Endometrial microvascular endothelial cells (primary cell): ENCODE measurements at regions not wholly inside any gene's neighbourhood (a gene's known extent, or its start where the extent isn't known, plus 50 kb on each side); places are given as distances from the start of the nearest gene placed in this dataset.

ENCODE experiments used
- in situ Hi-C: cut with HindIII; loops from 2 replicates; pipeline ENCODE4 v1.10.0; 2017; ENCODE audit warnings: low sequenced_read_pairs, low pct_unique_long_range_greater_than_20kb; ENCODE audit errors: inconsistent ontology term

- in situ Hi-C loops: no loop called here
These were observed 201.7 kb upstream of the ACTBL2 start for GRCh38 chr5:57684299-57684702.

- in situ Hi-C loops: no loop called here
These were observed 200.5 kb upstream of the ACTBL2 start for GRCh38 chr5:57683036-57683630.

DNA sequence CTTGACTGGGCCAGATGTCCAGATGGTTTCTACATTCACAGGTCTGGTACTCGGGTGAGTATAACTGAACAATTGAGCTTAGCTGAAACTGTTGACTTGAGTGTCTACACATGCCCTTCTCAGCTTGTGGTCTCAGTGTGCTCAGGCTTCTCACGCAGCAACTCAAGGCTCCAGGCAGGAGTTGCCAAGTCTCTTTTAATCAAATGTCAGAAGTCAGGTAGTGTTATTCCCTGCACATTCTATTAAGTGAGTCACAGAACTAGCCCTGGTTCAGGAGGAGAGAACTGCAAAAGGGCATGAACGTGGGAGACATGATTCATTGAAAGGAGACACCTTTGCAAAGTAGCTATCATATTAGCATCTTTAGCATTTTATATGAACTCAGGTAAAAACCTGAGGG is 199.3 kb upstream of the ACTBL2 start:
- in situ Hi-C loops: no loop called here

- in situ Hi-C loops: no loop called here
These were observed 198.1 kb upstream of the ACTBL2 start for GRCh38 chr5:57680686-57681085.

DNA sequence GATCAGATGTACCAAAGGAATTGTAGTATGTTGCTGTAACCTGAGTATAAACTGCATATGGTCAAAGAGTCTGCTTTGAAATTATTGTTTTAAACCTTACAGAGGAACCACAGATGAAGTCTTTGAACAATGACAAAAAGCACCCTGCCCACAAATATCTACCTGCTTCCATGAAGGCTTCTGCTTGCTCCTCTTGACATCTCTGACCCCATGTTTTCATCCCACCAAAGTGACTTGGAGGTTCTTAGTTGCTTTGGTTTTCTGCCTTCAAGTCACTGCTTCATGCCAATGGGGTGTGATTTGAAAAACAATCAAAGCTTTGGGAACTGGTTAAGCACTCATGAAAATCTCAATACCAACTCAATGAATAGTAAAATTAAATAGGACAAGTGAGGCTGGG is 194.6 kb upstream of the ACTBL2 start:
- in situ Hi-C loops: no loop called here

DNA sequence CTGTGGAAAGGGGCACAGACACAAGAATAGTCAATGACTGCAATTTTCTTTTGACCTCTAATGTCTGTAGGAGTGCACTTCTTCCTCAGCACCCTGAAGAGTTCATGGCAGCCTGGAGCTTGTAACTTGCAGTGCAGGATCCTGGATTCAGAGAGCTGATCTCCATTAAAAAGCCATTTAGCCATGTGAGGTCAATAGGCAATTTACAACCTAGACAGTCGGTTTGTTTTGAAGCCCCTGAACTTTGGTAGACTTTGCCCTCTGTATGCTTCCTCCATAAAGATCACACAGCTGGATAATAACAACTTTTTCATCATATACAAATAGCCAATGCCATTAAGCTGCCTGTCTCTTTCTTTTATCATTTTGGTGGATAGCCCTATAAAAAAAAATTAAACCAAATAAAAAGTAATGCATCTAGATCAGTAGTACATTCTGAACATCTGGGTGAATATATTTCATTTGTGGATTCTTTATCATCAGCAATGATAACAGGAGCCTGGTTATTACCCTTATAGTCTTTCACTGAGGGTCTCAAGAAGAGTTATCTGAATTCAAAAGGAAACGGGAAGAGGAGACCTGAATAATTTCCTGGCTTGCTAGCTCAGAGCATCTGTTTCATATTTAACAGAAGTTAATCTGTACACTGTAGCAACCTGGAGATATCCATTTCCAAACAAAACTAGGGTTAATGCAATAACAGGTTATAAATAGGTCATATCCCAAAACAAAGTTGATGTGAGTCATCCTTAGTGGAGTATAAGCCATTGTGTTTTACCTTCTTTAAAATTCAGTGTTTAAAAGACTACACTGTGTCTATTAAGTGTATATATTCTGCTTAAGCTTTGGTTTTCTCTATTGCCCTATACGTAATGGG is 193.8 kb upstream of the ACTBL2 start:
- in situ Hi-C loops: no loop called here

DNA sequence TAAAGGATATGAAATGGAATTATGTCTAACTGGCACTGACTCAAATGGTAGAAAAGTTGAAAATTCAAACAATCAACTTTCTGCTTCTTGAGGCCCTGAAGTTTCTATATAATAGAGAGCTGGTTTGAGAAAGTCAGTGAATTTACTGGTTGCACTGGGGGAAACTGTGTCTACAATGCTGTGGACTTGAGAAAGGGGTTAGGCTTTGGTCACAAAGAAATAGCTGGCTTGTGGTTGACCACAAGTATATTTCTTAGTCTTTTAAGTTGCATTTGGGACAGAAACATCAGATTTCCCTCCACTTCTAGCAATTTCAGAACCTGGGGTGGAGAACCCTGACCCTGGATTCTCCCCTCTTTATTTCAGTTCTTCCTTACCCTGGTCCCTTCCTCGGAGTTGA is 192.6 kb upstream of the ACTBL2 start:
- in situ Hi-C loops: no loop called here

- in situ Hi-C loops: no loop called here
These were observed 188.8 kb upstream of the ACTBL2 start for GRCh38 chr5:57671371-57671770.

DNA sequence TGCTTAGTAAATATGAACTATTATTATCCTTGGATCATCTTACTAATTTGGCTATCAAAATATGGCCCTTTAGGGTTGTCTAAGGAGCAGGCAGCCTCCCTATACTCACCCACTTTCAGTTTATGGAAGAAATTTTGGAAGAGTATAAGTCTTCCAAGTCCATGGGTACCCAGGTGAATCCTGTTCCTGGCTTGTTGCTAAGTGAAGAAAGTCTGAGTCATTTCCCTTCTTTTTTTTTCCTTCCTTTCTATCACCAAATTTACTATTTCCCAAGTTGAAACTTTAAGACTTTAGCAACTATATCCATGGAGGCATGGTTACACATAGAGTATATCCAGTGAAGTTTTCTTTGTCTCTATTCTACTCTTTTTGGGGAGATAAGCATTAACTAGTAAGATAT is 184.0 kb upstream of the ACTBL2 start:
- in situ Hi-C loops: no loop called here

- in situ Hi-C loops: no loop called here
These were observed 182.7 kb upstream of the ACTBL2 start for GRCh38 chr5:57665146-57665936.

DNA sequence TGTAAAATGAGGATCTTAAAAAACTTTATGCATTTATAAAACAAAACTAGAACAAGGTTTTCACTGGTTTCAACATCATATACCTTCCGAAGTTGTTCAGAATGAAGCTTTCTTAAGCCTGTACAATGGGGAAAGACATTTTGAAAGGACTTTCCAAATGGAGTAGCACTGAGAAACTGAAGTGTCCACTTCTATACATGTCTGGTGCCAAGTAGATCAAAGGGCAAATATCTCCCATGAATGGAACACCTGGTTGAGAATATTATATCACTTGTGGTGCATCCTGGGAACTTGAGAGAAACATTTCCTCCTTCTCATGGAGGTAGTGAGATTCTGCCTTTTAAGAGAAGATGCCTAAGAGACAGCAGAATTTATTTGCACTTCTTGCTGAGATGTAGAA is 182.1 kb upstream of the ACTBL2 start:
- in situ Hi-C loops: no loop called here

DNA sequence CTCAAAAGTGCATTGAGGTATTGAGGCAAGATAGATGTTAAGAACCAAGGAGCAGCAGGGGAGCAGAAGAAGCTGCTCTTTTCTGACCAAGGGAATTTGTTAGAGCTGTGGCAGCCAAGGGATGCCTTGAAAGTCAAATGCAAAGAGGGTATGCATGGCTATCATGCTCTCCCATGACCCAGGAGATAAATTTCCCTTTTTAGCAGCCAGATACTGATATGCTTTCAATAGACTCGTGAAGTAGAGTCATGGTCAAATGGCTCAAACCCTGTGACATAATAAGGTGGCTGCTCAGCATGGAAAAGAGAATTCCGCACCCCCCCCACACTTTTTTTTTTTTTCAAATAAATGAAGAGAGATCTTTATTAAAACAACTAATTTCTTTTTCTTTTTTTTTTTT is 180.9 kb upstream of the ACTBL2 start:
- in situ Hi-C loops: no loop called here

- in situ Hi-C loops: no loop called here
These were observed 180.4 kb upstream of the ACTBL2 start for GRCh38 chr5:57662991-57663390.

GRCh38 chr5:57659886-57660285 is 177.3 kb upstream of the ACTBL2 start:
- in situ Hi-C loops: no loop called here

DNA sequence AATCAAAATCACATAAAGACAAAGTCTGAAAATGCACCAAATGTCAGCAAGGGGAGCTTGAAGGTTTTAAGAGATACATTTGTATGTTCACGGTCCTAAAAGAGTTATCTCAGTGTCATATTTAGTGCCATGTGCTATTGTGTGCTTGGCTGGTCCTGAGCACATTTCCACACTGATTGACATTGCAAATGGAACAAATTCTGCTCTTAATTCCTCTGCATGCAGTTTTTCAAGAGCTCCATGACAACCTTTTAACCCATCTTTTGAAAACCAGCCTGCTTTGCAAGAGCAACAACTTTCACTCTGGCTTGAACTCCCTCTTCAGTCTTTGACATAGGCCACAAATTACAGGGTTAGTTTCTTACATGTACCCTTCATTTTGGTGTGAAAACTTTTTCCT is 175.4 kb upstream of the ACTBL2 start:
- in situ Hi-C loops: no loop called here

GRCh38 chr5:57655228-57655627 is 172.6 kb upstream of the ACTBL2 start:
- in situ Hi-C loops: no loop called here

- in situ Hi-C loops: no loop called here
These were observed 171.2 kb upstream of the ACTBL2 start for GRCh38 chr5:57653636-57654290.

- in situ Hi-C loops: no loop called here
These were observed 168.5 kb upstream of the ACTBL2 start for GRCh38 chr5:57651127-57651526.

DNA sequence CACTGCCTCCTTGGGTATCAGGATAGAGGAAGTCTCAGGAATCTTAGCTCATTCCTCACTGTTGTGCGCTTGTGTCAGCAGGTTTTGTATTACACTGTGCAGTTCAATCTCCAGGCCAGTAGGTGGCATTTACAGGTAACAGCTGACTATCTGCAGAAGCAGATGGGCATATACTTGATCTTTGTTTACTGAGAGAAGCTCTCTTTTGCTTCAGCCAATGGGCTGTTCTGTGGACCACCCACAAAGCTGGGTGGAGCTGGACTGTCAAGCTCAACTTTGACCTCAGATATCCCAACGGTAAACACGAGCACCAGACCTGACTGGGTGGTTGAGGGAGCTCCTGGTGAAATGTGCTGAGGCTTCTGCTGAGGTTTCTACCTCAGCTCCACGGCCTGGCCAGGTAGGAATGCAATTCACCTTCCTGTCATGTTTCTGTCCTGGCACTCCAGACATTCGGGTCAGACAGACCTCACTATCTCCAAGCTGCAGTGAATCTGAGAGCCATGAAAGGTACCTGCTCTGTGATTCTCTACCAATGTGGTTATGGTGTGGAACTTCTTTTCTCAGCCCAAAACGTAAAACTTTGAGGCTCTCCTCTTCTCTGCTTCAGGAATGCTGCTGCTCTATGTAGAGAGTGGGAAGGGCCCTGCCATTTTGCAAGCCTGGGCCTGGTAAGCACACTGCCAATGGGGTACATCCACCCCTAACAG is 167.9 kb upstream of the ACTBL2 start:
- in situ Hi-C loops: no loop called here
